HEK293 (cell line): ENCODE measurements at regions not wholly inside any gene's neighbourhood (a gene's known extent, or its start where the extent isn't known, plus 50 kb on each side); places are given as distances from the start of the nearest gene placed in this dataset.

ENCODE experiments used
- FEZF1 ChIP-seq: fragments of 450-650 bp; formaldehyde crosslinking; IDR thresholded peaks from 2 replicates; pipeline ENCODE4 v1.5.1; 2016; ENCODE audit warnings: missing biosample characterization, missing genetic modification characterization
- ZNF2 ChIP-seq: fragments of 450-650 bp; formaldehyde crosslinking; IDR thresholded peaks from 2 replicates; pipeline ENCODE4 v1.5.1; 2016; ENCODE audit warnings: missing biosample characterization, missing genetic modification characterization
- ZNF274 ChIP-seq, 2 experiments: fragments of 200-500 bp in 1 of 2; fragments of 450-650 bp in 1 of 2; sonication (Bioruptor generic) in 1 of 2; formaldehyde crosslinking in 1 of 2; IDR thresholded peaks; 2 replicates each; pipeline versions ENCODE4 v1.5.1 to v1.6.1; 2014 to 2016; ENCODE audit warnings: borderline replicate concordance in 1 of 2, inconsistent platforms in 1 of 2, low read length in 1 of 2, missing biosample characterization in 1 of 2, missing genetic modification characterization in 1 of 2
- ZNF350 ChIP-seq: fragments of 450-650 bp; formaldehyde crosslinking; IDR thresholded peaks from 2 replicates; pipeline ENCODE4 v1.5.0; 2017; ENCODE audit warnings: missing biosample characterization, mild to moderate bottlenecking, missing genetic modification characterization
- ZNF501 ChIP-seq: fragments of 450-650 bp; formaldehyde crosslinking; IDR thresholded peaks from 2 replicates; pipeline ENCODE4 v1.5.1; 2016; ENCODE audit warnings: missing biosample characterization, missing genetic modification characterization
- ZNF776 ChIP-seq: fragments of 450-650 bp; formaldehyde crosslinking; IDR thresholded peaks from 2 replicates; pipeline ENCODE4 v1.5.0; 2017; ENCODE audit warnings: missing biosample characterization, missing genetic modification characterization, borderline replicate concordance
- TF ChIP-seq, protein P1 (sequence below): fragments of 450-650 bp; formaldehyde crosslinking; IDR thresholded peaks from 2 replicates; pipeline ENCODE4 v1.5.1; 2016; ENCODE audit warnings: missing biosample characterization, missing genetic modification characterization
- TF ChIP-seq, protein P2 (sequence below): fragments of 450-650 bp; formaldehyde crosslinking; IDR thresholded peaks from 2 replicates; pipeline ENCODE4 v1.5.1; 2017; ENCODE audit warnings: missing biosample characterization, missing genetic modification characterization
- TF ChIP-seq, protein P3 (sequence below): fragments of 450-650 bp; formaldehyde crosslinking; IDR thresholded peaks from 2 replicates; pipeline ENCODE4 v1.5.1; 2016; ENCODE audit warnings: missing biosample characterization, missing genetic modification characterization
- TF ChIP-seq, protein P4 (sequence below): fragments of 450-650 bp; formaldehyde crosslinking; IDR thresholded peaks from 2 replicates; pipeline ENCODE4 v1.5.1; 2017; ENCODE audit warnings: missing biosample characterization, missing genetic modification characterization

DNA sequence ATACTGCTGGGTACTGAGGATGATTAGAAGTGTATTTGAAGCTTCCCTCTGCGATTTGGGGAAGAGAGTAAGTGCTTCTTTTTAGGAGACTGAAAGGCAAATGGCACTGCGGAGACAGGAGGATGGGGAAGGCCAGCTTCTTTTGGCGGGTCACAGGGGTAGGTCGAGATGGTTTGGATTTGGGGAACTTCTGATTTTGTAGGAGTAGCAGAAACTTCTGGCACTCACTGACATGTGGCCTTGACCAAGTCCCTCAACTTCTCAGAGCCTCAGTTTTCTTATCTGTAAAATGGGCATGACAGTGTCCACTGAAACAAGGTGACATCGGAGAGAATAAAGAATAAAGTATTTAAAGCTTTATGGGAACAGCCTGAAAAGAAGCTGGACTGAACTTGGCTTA is 59.8 kb upstream of the WDR11 start:
- TF ChIP-seq ZNF2 (tag by site-specific recombination) (no peak), ZNF776 (no peak), ZNF274 (IDR thresholded peaks at IDR 0.05; ENCODE audit: low read length) (no peak), ZNF274 (tag by site-specific recombination; IDR thresholded peaks at IDR 0.05; ENCODE audit: borderline replicate concordance) (no peak), FEZF1 (no peak), ZNF350 (tag by site-specific recombination) (no peak), ZNF501 (tag by site-specific recombination) (no peak)
- TF ChIP-seq, protein P1, sequence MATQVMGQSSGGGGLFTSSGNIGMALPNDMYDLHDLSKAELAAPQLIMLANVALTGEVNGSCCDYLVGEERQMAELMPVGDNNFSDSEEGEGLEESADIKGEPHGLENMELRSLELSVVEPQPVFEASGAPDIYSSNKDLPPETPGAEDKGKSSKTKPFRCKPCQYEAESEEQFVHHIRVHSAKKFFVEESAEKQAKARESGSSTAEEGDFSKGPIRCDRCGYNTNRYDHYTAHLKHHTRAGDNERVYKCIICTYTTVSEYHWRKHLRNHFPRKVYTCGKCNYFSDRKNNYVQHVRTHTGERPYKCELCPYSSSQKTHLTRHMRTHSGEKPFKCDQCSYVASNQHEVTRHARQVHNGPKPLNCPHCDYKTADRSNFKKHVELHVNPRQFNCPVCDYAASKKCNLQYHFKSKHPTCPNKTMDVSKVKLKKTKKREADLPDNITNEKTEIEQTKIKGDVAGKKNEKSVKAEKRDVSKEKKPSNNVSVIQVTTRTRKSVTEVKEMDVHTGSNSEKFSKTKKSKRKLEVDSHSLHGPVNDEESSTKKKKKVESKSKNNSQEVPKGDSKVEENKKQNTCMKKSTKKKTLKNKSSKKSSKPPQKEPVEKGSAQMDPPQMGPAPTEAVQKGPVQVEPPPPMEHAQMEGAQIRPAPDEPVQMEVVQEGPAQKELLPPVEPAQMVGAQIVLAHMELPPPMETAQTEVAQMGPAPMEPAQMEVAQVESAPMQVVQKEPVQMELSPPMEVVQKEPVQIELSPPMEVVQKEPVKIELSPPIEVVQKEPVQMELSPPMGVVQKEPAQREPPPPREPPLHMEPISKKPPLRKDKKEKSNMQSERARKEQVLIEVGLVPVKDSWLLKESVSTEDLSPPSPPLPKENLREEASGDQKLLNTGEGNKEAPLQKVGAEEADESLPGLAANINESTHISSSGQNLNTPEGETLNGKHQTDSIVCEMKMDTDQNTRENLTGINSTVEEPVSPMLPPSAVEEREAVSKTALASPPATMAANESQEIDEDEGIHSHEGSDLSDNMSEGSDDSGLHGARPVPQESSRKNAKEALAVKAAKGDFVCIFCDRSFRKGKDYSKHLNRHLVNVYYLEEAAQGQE, result no peak
- TF ChIP-seq, protein P2, sequence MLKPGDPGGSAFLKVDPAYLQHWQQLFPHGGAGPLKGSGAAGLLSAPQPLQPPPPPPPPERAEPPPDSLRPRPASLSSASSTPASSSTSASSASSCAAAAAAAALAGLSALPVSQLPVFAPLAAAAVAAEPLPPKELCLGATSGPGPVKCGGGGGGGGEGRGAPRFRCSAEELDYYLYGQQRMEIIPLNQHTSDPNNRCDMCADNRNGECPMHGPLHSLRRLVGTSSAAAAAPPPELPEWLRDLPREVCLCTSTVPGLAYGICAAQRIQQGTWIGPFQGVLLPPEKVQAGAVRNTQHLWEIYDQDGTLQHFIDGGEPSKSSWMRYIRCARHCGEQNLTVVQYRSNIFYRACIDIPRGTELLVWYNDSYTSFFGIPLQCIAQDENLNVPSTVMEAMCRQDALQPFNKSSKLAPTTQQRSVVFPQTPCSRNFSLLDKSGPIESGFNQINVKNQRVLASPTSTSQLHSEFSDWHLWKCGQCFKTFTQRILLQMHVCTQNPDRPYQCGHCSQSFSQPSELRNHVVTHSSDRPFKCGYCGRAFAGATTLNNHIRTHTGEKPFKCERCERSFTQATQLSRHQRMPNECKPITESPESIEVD, result no peak
- TF ChIP-seq, protein P3, sequence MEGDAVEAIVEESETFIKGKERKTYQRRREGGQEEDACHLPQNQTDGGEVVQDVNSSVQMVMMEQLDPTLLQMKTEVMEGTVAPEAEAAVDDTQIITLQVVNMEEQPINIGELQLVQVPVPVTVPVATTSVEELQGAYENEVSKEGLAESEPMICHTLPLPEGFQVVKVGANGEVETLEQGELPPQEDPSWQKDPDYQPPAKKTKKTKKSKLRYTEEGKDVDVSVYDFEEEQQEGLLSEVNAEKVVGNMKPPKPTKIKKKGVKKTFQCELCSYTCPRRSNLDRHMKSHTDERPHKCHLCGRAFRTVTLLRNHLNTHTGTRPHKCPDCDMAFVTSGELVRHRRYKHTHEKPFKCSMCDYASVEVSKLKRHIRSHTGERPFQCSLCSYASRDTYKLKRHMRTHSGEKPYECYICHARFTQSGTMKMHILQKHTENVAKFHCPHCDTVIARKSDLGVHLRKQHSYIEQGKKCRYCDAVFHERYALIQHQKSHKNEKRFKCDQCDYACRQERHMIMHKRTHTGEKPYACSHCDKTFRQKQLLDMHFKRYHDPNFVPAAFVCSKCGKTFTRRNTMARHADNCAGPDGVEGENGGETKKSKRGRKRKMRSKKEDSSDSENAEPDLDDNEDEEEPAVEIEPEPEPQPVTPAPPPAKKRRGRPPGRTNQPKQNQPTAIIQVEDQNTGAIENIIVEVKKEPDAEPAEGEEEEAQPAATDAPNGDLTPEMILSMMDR (tag by site-specific recombination), result no peak
- TF ChIP-seq, protein P4, sequence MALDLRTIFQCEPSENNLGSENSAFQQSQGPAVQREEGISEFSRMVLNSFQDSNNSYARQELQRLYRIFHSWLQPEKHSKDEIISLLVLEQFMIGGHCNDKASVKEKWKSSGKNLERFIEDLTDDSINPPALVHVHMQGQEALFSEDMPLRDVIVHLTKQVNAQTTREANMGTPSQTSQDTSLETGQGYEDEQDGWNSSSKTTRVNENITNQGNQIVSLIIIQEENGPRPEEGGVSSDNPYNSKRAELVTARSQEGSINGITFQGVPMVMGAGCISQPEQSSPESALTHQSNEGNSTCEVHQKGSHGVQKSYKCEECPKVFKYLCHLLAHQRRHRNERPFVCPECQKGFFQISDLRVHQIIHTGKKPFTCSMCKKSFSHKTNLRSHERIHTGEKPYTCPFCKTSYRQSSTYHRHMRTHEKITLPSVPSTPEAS, result no peak
